ENCODE measurements at regions not wholly inside any gene's neighbourhood (a gene's known extent, or its start where the extent isn't known, plus 50 kb on each side); places are given as distances from the start of the nearest gene placed in this dataset.

DNA sequence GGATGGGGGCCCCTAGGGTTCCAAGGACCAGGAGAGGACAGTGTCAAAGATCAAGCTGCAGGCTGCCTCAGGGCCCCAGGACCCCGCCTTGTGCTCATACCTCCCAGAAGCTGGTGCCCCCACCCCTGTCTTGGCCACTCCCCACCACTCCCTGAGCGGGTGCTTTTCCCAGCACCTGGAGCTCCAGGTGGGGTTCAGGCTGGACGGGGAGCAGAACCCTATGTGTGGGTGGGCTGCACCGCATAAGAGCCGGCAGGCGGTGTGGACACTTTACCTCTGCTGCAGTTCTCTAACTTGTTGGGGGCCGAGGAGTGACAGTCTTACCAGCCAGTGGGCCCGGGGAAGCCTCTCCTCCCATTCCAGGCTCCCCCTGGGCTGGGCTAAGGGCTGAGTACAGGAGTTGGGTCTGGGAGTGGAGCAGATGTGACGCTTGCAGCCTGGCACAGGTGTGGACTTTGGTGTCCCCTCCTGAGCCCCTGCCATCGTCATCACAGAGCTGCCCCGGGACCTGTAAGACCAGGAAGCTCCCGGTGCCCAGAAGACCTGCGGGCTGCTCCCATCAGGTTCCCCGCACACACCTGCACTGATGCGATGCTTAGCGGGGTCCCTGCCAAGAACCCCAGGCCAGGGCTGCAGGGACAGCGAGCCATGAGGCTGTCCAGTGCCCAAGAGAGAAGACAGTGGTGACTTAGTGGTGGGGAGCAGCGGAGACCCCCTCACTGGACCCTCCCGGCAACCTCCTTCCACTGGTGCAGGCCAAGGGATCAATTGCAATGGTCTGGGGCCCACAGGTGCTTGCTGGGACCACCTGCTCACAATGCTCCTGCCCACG lies 674.5 kb downstream of the BRD1 start:
- Histone ChIP-seq H4K8ac (ENCODE audit: low read depth, low read length) (no peak overlapping the region), H3K4me1 (ENCODE audit: control insufficient read depth in 2 of 2, insufficient read depth in 1 of 2, low read depth in 1 of 2, low read length in 2 of 2) (peaks cover 0 to 27% of the 10 kb centered on the region in 2 donors), H3K9ac (ENCODE audit: low read depth, low read length, poor library complexity) (no peak overlapping the region), H3K23ac (ENCODE audit: low read depth, low read length, poor library complexity) (no peak overlapping the region), H2BK5ac (ENCODE audit: low read length) (peak overlapping the region; percentile 42), H2AFZ (ENCODE audit: low read length) (no peak overlapping the region), H3K18ac (ENCODE audit: low read length) (peak overlapping the region; percentile 89), H3K36me3 (replicated peaks in 1 of 2; ENCODE audit: control insufficient read depth in 2 of 2, insufficient read depth in 2 of 2, low read length in 2 of 2) (no peaks in the 10 kb centered on the region), H3K9me3 (replicated peaks in 1 of 2; ENCODE audit: control insufficient read depth in 2 of 2, insufficient read depth in 1 of 2, low read depth in 1 of 2, low read length in 2 of 2) (peaks cover 0 to 2% of the 10 kb centered on the region in 2 donors), H3K4ac (ENCODE audit: low read length) (peak overlapping the region; percentile 41), H3K14ac (ENCODE audit: low read length) (no peak overlapping the region), H2AK5ac (ENCODE audit: low read depth, low read length) (peak overlapping the region; percentile 99), H2BK12ac (ENCODE audit: low read length) (peak overlapping the region; percentile 77), H4K91ac (ENCODE audit: low read depth, low read length, poor library complexity) (no peak overlapping the region), H3K27me3 (ENCODE audit: control insufficient read depth in 3 of 3, insufficient read depth in 3 of 3, low read depth in 1 of 3, low read length in 3 of 3) (no peaks in the 10 kb centered on the region), H3K79me1 (ENCODE audit: low read depth, low read length) (no peaks in the 10 kb centered on the region), H3K27ac (replicated peaks; ENCODE audit: low read length) (no peak overlapping the region), H3K4me3 (ENCODE audit: low read length in 2 of 2) (peak overlapping the region in 1 of 2 donors; percentile 7), H2BK120ac (ENCODE audit: low read depth, low read length) (no peak overlapping the region), H2BK15ac (ENCODE audit: low read length) (peak overlapping the region; percentile 93), H3K4me2 (ENCODE audit: insufficient read depth, low read length, poor library complexity, severe bottlenecking) (no peak overlapping the region)
- no CpG with 5 or more reads among the region's 20 CpGs for WGBS, 2 donors (ENCODE audit: extremely low coverage in 2 of 2, insufficient read length in 2 of 2, insufficient replicate concordance in 1 of 2)
- DNase-seq (ENCODE audit: low spot score) = no peak

DNA sequence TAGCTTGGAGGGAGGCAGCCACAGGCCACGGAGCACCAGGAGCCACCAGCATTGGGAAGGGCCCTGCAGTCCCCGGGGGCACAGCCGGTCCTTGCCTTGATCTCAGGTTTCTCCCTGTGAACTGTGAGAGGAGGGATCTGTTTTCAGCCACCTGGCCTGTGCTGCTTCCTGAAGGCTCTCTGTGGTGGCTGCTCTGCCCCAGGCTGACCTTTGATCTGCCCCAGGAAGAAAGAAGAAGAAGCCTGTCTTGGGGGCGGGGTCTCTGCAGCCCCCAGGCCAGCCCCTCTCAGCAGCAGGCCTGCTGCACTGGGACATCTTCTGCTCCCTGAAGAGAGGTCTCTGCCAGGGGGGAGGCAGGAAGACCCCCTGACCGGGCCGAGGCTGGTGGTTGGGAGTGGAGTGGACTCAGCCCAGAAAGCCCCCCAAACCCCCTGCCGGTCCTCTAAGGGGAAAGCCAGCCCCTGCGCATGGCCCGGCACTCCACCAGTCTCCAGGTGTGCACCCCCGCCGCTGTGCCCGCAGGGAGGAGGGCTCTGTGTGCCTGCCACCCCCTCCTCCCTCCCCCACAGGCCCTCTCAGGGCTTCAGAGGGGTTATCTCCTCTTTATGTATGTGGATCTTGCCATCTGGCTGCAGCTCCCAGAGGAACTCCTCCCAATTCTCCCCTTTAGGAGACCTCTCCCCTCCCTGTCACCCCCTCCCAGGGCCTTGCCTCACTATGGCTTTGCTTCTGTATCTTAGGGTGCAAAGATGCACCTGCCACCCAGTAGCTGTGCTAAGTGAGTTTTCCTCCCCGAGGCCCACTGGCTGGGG lies 675.3 kb downstream of the BRD1 start:
- H3K14ac ChIP-seq (ENCODE audit: low read length) = peak overlapping the region; percentile 94
- H3K27ac ChIP-seq (replicated peaks; ENCODE audit: low read length) = peak overlapping the region; percentile 41
- H3K18ac ChIP-seq (ENCODE audit: low read length) = peak overlapping the region; percentile 94
- no peak overlapping the region for H3K4ac ChIP-seq (ENCODE audit: low read length)
- H4K8ac ChIP-seq (ENCODE audit: low read depth, low read length) = peak overlapping the region; percentile 88
- H3K9me3 ChIP-seq (replicated peaks in 1 of 2; ENCODE audit: control insufficient read depth in 2 of 2, insufficient read depth in 1 of 2, low read depth in 1 of 2, low read length in 2 of 2) = peaks cover 0 to 2% of the 10 kb centered on the region in 2 donors
- H3K79me1 ChIP-seq (ENCODE audit: low read depth, low read length) = no peaks in the 10 kb centered on the region
- H2BK12ac ChIP-seq (ENCODE audit: low read length) = peak overlapping the region; percentile 67
- no peaks in the 10 kb centered on the region for H3K36me3 ChIP-seq (replicated peaks in 1 of 2; ENCODE audit: control insufficient read depth in 2 of 2, insufficient read depth in 2 of 2, low read length in 2 of 2)
- peak overlapping the region; percentile 78 for H2AFZ ChIP-seq (ENCODE audit: low read length)
- H3K4me1 ChIP-seq (ENCODE audit: control insufficient read depth in 2 of 2, insufficient read depth in 1 of 2, low read depth in 1 of 2, low read length in 2 of 2) = peaks cover 0 to 27% of the 10 kb centered on the region in 2 donors
- H3K9ac ChIP-seq (ENCODE audit: low read depth, low read length, poor library complexity) = peak overlapping the region; percentile 73
- H3K27me3 ChIP-seq (ENCODE audit: control insufficient read depth in 3 of 3, insufficient read depth in 3 of 3, low read depth in 1 of 3, low read length in 3 of 3) = no peaks in the 10 kb centered on the region
- no peak overlapping the region for H3K4me3 ChIP-seq (ENCODE audit: low read length in 2 of 2)
- peak; percentile 54 for DNase-seq (ENCODE audit: low spot score)
- WGBS, 2 donors (ENCODE audit: extremely low coverage in 2 of 2, insufficient read length in 2 of 2, insufficient replicate concordance in 1 of 2) = no CpG with 5 or more reads among the region's 13 CpGs
- peak overlapping the region; percentile 42 for H2BK5ac ChIP-seq (ENCODE audit: low read length)
- H3K23ac ChIP-seq (ENCODE audit: low read depth, low read length, poor library complexity) = peak overlapping the region; percentile 56
- H2BK15ac ChIP-seq (ENCODE audit: low read length) = peak overlapping the region; percentile 63
- peak overlapping the region; percentile 28 for H4K91ac ChIP-seq (ENCODE audit: low read depth, low read length, poor library complexity)
- peak overlapping the region; percentile 7 for H2BK120ac ChIP-seq (ENCODE audit: low read depth, low read length)
- peak overlapping the region; percentile 94 for H2AK5ac ChIP-seq (ENCODE audit: low read depth, low read length)
- peak overlapping the region; percentile 47 for H3K4me2 ChIP-seq (ENCODE audit: insufficient read depth, low read length, poor library complexity, severe bottlenecking)

DNA sequence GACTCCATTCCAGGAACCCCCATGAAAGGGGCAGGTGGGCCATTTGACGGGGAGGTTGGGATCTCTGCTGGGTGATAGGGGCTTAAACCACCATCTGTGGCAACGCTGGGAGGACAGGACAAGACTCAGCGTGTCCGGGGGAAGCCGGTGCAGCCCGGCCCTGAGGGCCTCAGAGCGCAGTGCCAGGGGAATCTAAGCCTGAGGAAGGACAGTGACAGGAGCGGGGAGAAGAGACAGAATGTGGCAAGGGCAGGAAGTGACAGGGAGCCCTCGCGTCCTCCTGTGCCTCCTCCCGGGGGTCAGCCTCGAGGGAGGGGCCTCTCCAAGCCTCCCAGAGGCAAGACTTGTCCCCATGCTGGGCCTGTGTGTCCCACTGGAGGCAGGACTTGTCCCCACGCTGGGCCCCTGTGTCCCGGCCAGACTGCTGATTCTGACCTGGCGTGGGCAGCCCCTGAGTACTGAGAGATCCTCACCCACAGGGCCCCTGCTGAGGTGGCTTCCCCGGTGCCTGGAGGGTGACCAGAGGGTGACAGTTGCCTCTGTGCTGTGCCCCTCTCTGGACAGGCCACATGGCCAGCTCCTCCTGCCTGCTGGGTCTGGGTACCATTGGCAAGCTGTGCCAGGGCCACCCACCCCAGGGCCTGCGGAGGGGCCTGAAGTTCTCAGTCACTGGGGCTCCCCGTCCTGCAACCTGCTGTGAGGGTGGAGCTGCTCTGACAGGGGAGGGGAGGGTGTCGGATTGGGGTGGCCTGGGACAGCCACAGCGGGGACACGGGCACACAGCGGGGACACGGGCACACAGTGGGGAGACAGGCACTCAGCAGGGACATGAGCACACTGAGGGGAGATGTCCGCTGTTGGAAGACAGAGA lies 676.2 kb downstream of the BRD1 start:
- peak overlapping the region; percentile 94 for H3K18ac ChIP-seq (ENCODE audit: low read length)

More for the DNA sequence above, 676.2 kb downstream of the BRD1 start:
- H3K27ac ChIP-seq (replicated peaks; ENCODE audit: low read length) = peak overlapping the region; percentile 41
- no CpG with 5 or more reads among the region's 24 CpGs for WGBS, 2 donors (ENCODE audit: extremely low coverage in 2 of 2, insufficient read length in 2 of 2, insufficient replicate concordance in 1 of 2)
- no peaks in the 10 kb centered on the region for H3K27me3 ChIP-seq (ENCODE audit: control insufficient read depth in 3 of 3, insufficient read depth in 3 of 3, low read depth in 1 of 3, low read length in 3 of 3)
- peak overlapping the region; percentile 73 for H3K9ac ChIP-seq (ENCODE audit: low read depth, low read length, poor library complexity)
- H3K4me2 ChIP-seq (ENCODE audit: insufficient read depth, low read length, poor library complexity, severe bottlenecking) = no peak overlapping the region
- peak overlapping the region; percentile 94 for H3K14ac ChIP-seq (ENCODE audit: low read length)
- H2BK120ac ChIP-seq (ENCODE audit: low read depth, low read length) = peak overlapping the region; percentile 35
- H3K79me1 ChIP-seq (ENCODE audit: low read depth, low read length) = no peaks in the 10 kb centered on the region
- H4K8ac ChIP-seq (ENCODE audit: low read depth, low read length) = peak overlapping the region; percentile 88
- DNase-seq (ENCODE audit: low spot score) = no peak
- peak overlapping the region; percentile 94 for H2AK5ac ChIP-seq (ENCODE audit: low read depth, low read length)
- H2BK12ac ChIP-seq (ENCODE audit: low read length) = peak overlapping the region; percentile 67
- H4K91ac ChIP-seq (ENCODE audit: low read depth, low read length, poor library complexity) = peak overlapping the region; percentile 28
- no peaks in the 10 kb centered on the region for H3K36me3 ChIP-seq (replicated peaks in 1 of 2; ENCODE audit: control insufficient read depth in 2 of 2, insufficient read depth in 2 of 2, low read length in 2 of 2)
- peak overlapping the region; percentile 78 for H2AFZ ChIP-seq (ENCODE audit: low read length)
- peak overlapping the region; percentile 95 for H2BK15ac ChIP-seq (ENCODE audit: low read length)
- H2BK5ac ChIP-seq (ENCODE audit: low read length) = peak overlapping the region; percentile 10
- H3K4me3 ChIP-seq (ENCODE audit: low read length in 2 of 2) = no peak overlapping the region
- H3K9me3 ChIP-seq (replicated peaks in 1 of 2; ENCODE audit: control insufficient read depth in 2 of 2, insufficient read depth in 1 of 2, low read depth in 1 of 2, low read length in 2 of 2) = peaks cover 0 to 2% of the 10 kb centered on the region in 2 donors
- H3K4me1 ChIP-seq (ENCODE audit: control insufficient read depth in 2 of 2, insufficient read depth in 1 of 2, low read depth in 1 of 2, low read length in 2 of 2) = peaks cover 0 to 27% of the 10 kb centered on the region in 2 donors
- no peak overlapping the region for H3K4ac ChIP-seq (ENCODE audit: low read length)
- peak overlapping the region; percentile 56 for H3K23ac ChIP-seq (ENCODE audit: low read depth, low read length, poor library complexity)
